ENCODE measurements at regions not wholly inside any gene's neighbourhood (a gene's known extent, or its start where the extent isn't known, plus 50 kb on each side); places are given as distances from the start of the nearest gene placed in this dataset.

GRCh38 chr10:91009121-91009520 is 88.2 kb upstream of the ANKRD1 start:
- ATAC-seq (ENCODE audit: insufficient read depth, low read depth): no peak
- no peak for DNase-seq
- Histone ChIP-seq H3K4me1 (ENCODE audit: insufficient read depth, low read length) (peaks cover 62% of the 10 kb centered on the region), H2AFZ (ENCODE audit: low read depth, low read length) (no peak overlapping the region), H3K36me3 (ENCODE audit: insufficient read depth, low read length) (no peaks in the 10 kb centered on the region), H3K79me2 (ENCODE audit: insufficient read depth, low read length) (no peaks in the 10 kb centered on the region), H3K9ac (ENCODE audit: low read depth, low read length) (peak overlapping the region; percentile 54; the same call in 1 of the 2 replicates), H4K20me1 (ENCODE audit: insufficient read depth, low read length) (no peaks in the 10 kb centered on the region), H3K4me3 (ENCODE audit: low read depth in 1 of 2, low read length in 2 of 2) (no peak overlapping the region), H3K4me2 (ENCODE audit: insufficient read depth, low read length) (no peak overlapping the region), H3K27ac (ENCODE audit: low read length) (peak overlapping the region; percentile 88), H3K9me3 (ENCODE audit: insufficient read depth, low read length, severe bottlenecking) (no peaks in the 10 kb centered on the region), H3K27me3 (ENCODE audit: insufficient read depth, low read length, poor library complexity) (no peaks in the 10 kb centered on the region)
- no peak for TF ChIP-seq EZH2 (IDR thresholded peaks at IDR 0.05; ENCODE audit: borderline replicate concordance, low read depth, low read length, severe bottlenecking)
- TF ChIP-seq, protein P1, sequence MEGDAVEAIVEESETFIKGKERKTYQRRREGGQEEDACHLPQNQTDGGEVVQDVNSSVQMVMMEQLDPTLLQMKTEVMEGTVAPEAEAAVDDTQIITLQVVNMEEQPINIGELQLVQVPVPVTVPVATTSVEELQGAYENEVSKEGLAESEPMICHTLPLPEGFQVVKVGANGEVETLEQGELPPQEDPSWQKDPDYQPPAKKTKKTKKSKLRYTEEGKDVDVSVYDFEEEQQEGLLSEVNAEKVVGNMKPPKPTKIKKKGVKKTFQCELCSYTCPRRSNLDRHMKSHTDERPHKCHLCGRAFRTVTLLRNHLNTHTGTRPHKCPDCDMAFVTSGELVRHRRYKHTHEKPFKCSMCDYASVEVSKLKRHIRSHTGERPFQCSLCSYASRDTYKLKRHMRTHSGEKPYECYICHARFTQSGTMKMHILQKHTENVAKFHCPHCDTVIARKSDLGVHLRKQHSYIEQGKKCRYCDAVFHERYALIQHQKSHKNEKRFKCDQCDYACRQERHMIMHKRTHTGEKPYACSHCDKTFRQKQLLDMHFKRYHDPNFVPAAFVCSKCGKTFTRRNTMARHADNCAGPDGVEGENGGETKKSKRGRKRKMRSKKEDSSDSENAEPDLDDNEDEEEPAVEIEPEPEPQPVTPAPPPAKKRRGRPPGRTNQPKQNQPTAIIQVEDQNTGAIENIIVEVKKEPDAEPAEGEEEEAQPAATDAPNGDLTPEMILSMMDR (IDR thresholded peaks at IDR 0.05; ENCODE audit: borderline replicate concordance, extremely low read depth, low read length, poor library complexity, severe bottlenecking): no peak

DNA sequence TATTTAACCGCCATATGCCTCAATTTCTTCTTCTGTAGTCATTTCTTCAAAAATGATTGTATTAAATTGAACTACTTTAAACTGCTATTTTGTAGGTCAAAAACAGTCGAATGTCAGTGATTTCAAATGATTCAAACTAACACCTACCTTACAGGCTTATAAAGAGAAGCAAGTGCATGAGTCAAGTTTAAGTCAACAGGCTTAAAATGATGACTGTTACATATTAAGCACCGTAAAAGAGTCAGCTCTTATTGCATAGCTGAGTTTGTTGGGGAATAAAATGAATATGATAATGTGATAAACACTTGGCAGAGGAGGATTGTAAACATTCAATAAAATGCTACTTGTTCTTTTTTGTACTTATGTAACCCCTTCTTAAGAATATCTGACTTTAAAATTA is 90.1 kb upstream of the ANKRD1 start:
- no peak overlapping the region for H2AFZ ChIP-seq (ENCODE audit: low read depth, low read length)
- no peak overlapping the region for H3K4me2 ChIP-seq (ENCODE audit: insufficient read depth, low read length)
- no peak for DNase-seq
- no peaks in the 10 kb centered on the region for H3K9me3 ChIP-seq (ENCODE audit: insufficient read depth, low read length, severe bottlenecking)
- peaks cover 44% of the 10 kb centered on the region for H3K4me1 ChIP-seq (ENCODE audit: insufficient read depth, low read length)
- H3K9ac ChIP-seq (ENCODE audit: low read depth, low read length): no peak overlapping the region
- H3K4me3 ChIP-seq (ENCODE audit: low read depth in 1 of 2, low read length in 2 of 2): no peak overlapping the region
- H3K79me2 ChIP-seq (ENCODE audit: insufficient read depth, low read length): no peaks in the 10 kb centered on the region
- no peaks in the 10 kb centered on the region for H3K36me3 ChIP-seq (ENCODE audit: insufficient read depth, low read length)
- H4K20me1 ChIP-seq (ENCODE audit: insufficient read depth, low read length): no peaks in the 10 kb centered on the region
- H3K27ac ChIP-seq (ENCODE audit: low read length): no peak overlapping the region
- no peaks in the 10 kb centered on the region for H3K27me3 ChIP-seq (ENCODE audit: insufficient read depth, low read length, poor library complexity)
- no peak for ATAC-seq (ENCODE audit: insufficient read depth, low read depth)
- TF ChIP-seq, protein P1 (IDR thresholded peaks at IDR 0.05; ENCODE audit: borderline replicate concordance, extremely low read depth, low read length, poor library complexity, severe bottlenecking): no peak
- TF ChIP-seq EZH2 (IDR thresholded peaks at IDR 0.05; ENCODE audit: borderline replicate concordance, low read depth, low read length, severe bottlenecking): no peak

GRCh38 chr10:91012502-91012901 is 91.6 kb upstream of the ANKRD1 start:
- H3K4me3 ChIP-seq (ENCODE audit: low read depth in 1 of 2, low read length in 2 of 2): no peak overlapping the region
- no peaks in the 10 kb centered on the region for H3K36me3 ChIP-seq (ENCODE audit: insufficient read depth, low read length)
- no peak overlapping the region for H3K4me2 ChIP-seq (ENCODE audit: insufficient read depth, low read length)
- peaks cover 28% of the 10 kb centered on the region for H3K4me1 ChIP-seq (ENCODE audit: insufficient read depth, low read length)
- no peak for TF ChIP-seq EZH2 (IDR thresholded peaks at IDR 0.05; ENCODE audit: borderline replicate concordance, low read depth, low read length, severe bottlenecking)
- TF ChIP-seq, protein P1 (IDR thresholded peaks at IDR 0.05; ENCODE audit: borderline replicate concordance, extremely low read depth, low read length, poor library complexity, severe bottlenecking): no peak
- H3K9ac ChIP-seq (ENCODE audit: low read depth, low read length): no peak overlapping the region
- no peaks in the 10 kb centered on the region for H3K9me3 ChIP-seq (ENCODE audit: insufficient read depth, low read length, severe bottlenecking)
- DNase-seq (no peak), ATAC-seq (ENCODE audit: insufficient read depth, low read depth) (no peak)
- no peaks in the 10 kb centered on the region for H3K27me3 ChIP-seq (ENCODE audit: insufficient read depth, low read length, poor library complexity)
- H2AFZ ChIP-seq (ENCODE audit: low read depth, low read length): no peak overlapping the region
- no peaks in the 10 kb centered on the region for H3K79me2 ChIP-seq (ENCODE audit: insufficient read depth, low read length)
- H3K27ac ChIP-seq (ENCODE audit: low read length): no peak overlapping the region
- H4K20me1 ChIP-seq (ENCODE audit: insufficient read depth, low read length): no peaks in the 10 kb centered on the region

DNA sequence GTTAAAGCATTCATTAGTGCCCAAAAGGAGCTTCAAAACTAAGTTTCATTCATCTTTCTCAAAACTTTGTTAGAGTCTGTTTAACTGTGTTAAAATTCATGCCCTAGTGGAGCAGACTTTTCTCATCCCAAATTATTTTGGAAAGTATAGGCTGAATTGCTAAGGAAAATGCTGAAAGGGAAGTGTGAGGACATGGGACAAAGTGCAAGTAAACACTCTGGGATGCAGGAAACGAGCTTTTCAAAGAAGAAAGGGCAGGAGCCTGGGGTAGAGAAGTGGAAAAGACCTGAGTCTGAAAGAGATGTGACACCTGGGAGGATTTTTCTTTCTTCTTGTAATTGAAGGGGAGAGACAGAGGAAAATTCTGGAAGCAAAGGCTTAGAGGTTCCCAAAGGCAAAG is 93.1 kb upstream of the ANKRD1 start:
- no peak for ATAC-seq (ENCODE audit: insufficient read depth, low read depth)
- no peaks in the 10 kb centered on the region for H3K79me2 ChIP-seq (ENCODE audit: insufficient read depth, low read length)
- H3K27ac ChIP-seq (ENCODE audit: low read length): no peak overlapping the region
- no peak overlapping the region for H3K4me3 ChIP-seq (ENCODE audit: low read depth in 1 of 2, low read length in 2 of 2)
- no peak overlapping the region for H3K4me2 ChIP-seq (ENCODE audit: insufficient read depth, low read length)
- TF ChIP-seq, protein P1 (IDR thresholded peaks at IDR 0.05; ENCODE audit: borderline replicate concordance, extremely low read depth, low read length, poor library complexity, severe bottlenecking): no peak
- no peak for TF ChIP-seq EZH2 (IDR thresholded peaks at IDR 0.05; ENCODE audit: borderline replicate concordance, low read depth, low read length, severe bottlenecking)
- H3K36me3 ChIP-seq (ENCODE audit: insufficient read depth, low read length): no peaks in the 10 kb centered on the region
- DNase-seq: no peak
- peak overlapping the region; percentile 33; the same call in 1 of the 2 replicates for H2AFZ ChIP-seq (ENCODE audit: low read depth, low read length)
- no peaks in the 10 kb centered on the region for H4K20me1 ChIP-seq (ENCODE audit: insufficient read depth, low read length)
- no peaks in the 10 kb centered on the region for H3K9me3 ChIP-seq (ENCODE audit: insufficient read depth, low read length, severe bottlenecking)
- H3K27me3 ChIP-seq (ENCODE audit: insufficient read depth, low read length, poor library complexity): no peaks in the 10 kb centered on the region
- H3K4me1 ChIP-seq (ENCODE audit: insufficient read depth, low read length): peaks cover 13% of the 10 kb centered on the region
- H3K9ac ChIP-seq (ENCODE audit: low read depth, low read length): no peak overlapping the region
